ENCODE measurements at regions not wholly inside any gene's neighbourhood (a gene's known extent, or its start where the extent isn't known, plus 50 kb on each side); places are given as distances from the start of the nearest gene placed in this dataset.

DNA sequence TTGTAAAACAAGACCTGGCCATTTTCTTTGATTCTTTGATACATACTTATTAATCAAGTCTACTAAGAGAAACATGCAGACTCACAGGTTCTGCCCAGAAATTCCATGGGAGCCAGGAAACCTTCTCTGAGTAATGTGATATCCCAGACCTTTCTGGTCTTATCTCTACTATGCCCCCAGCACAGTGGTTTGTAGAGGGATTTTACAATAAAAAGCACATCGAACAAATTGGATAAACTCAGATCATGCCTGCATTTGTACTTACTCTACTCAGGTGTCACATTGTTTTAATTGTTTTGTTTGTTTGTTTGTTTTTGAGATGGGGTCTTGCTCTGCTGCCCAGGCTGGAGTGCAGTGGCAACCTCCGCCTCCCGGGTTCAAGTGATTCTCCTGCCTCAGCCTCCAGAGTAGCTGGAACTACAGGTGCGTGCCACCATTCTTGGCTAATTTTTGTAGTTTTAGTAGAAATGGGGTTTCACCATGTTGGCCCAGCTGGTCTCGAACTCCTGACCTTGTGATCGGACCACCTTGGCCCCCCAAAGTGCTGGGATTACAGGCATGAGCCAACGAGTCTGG, 179.5 kb downstream of the ZNF608 start:
- ATAC-seq (no peak), DNase-seq (no peak)
- TF ChIP-seq, protein P1, sequence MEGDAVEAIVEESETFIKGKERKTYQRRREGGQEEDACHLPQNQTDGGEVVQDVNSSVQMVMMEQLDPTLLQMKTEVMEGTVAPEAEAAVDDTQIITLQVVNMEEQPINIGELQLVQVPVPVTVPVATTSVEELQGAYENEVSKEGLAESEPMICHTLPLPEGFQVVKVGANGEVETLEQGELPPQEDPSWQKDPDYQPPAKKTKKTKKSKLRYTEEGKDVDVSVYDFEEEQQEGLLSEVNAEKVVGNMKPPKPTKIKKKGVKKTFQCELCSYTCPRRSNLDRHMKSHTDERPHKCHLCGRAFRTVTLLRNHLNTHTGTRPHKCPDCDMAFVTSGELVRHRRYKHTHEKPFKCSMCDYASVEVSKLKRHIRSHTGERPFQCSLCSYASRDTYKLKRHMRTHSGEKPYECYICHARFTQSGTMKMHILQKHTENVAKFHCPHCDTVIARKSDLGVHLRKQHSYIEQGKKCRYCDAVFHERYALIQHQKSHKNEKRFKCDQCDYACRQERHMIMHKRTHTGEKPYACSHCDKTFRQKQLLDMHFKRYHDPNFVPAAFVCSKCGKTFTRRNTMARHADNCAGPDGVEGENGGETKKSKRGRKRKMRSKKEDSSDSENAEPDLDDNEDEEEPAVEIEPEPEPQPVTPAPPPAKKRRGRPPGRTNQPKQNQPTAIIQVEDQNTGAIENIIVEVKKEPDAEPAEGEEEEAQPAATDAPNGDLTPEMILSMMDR (IDR thresholded peaks at IDR 0.05) = no peak
- Histone ChIP-seq H3K4me1 (ENCODE audit: low read depth) (no peaks in the 10 kb centered on the region), H3K36me3 (ENCODE audit: low read depth) (no peaks in the 10 kb centered on the region), H3K9me3 (no peaks in the 10 kb centered on the region), H3K4me3 (no peak overlapping the region)
- intact Hi-C loops (cut with DNase I, micrococcal nuclease) = no loop called here

DNA sequence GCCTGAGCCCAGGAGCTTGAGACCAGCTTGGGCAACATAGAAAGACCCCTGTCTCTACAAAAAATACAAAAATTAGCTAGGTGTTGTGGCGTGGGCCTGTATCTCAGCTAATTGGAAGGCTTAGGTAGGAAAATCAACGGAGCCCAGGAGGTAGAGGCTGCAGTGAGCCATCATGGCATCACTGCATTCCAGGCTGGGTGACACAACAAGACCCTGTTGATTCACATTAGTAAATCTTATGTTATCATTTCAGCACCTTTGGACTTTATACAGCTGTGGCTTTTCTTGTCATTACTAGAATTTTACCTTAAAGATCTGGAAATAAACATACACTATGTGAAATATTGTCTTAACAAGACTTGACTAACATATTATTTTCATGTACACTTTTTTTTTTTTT, 185.0 kb downstream of the ZNF608 start:
- Histone ChIP-seq H3K9me3 (no peaks in the 10 kb centered on the region), H3K4me3 (no peak overlapping the region), H3K36me3 (ENCODE audit: low read depth) (no peaks in the 10 kb centered on the region), H3K4me1 (ENCODE audit: low read depth) (no peaks in the 10 kb centered on the region)
- no peak for DNase-seq
- ATAC-seq = no peak
- TF ChIP-seq, protein P1 (IDR thresholded peaks at IDR 0.05) = no peak
- intact Hi-C loops (cut with DNase I, micrococcal nuclease) = no loop called here

GRCh38 chr5:124560370-124560769, 186.1 kb downstream of the ZNF608 start:
- Histone ChIP-seq H3K9me3 (no peaks in the 10 kb centered on the region), H3K4me3 (no peak overlapping the region), H3K4me1 (ENCODE audit: low read depth) (no peaks in the 10 kb centered on the region), H3K36me3 (ENCODE audit: low read depth) (no peaks in the 10 kb centered on the region)
- intact Hi-C loops (cut with DNase I, micrococcal nuclease) = no loop called here
- ATAC-seq (no peak), DNase-seq (no peak)
- TF ChIP-seq, protein P1 (IDR thresholded peaks at IDR 0.05) = no peak

DNA sequence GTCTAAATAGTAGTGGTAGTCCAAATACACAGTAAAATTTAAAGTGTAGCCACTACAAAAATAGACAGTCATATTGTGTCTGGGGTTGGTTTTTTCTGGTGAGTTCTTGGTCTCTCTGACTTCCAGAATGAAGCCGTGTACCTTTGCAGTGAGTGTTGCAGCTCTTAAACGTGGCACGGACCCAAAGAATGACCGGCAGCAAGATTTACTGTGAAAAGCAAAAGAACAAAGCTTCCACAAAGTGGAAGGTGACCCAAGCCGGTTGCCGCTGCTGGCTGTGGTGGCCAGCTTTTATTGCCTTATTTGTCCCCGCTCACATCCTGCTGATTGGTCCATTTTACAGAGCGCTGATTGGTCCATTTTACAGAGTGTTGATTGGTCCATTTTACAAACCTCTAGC, 188.7 kb downstream of the ZNF608 start:
- TF ChIP-seq, protein P1 (IDR thresholded peaks at IDR 0.05) = no peak
- Histone ChIP-seq H3K4me3 (no peak overlapping the region), H3K9me3 (no peaks in the 10 kb centered on the region), H3K4me1 (ENCODE audit: low read depth) (no peaks in the 10 kb centered on the region), H3K36me3 (ENCODE audit: low read depth) (no peaks in the 10 kb centered on the region)
- ATAC-seq (no peak), DNase-seq (no peak)
- intact Hi-C loops (cut with DNase I, micrococcal nuclease) = no loop called here

- no peak for ATAC-seq
- Histone ChIP-seq H3K4me1 (ENCODE audit: low read depth) (no peaks in the 10 kb centered on the region), H3K4me3 (no peak overlapping the region), H3K36me3 (ENCODE audit: low read depth) (no peaks in the 10 kb centered on the region), H3K9me3 (no peaks in the 10 kb centered on the region)
- TF ChIP-seq, protein P1 (IDR thresholded peaks at IDR 0.05) = no peak
- no peak for DNase-seq
- intact Hi-C loops (cut with DNase I, micrococcal nuclease) = no loop called here
These were observed 191.5 kb downstream of the ZNF608 start for GRCh38 chr5:124554746-124555578.

Data from mucosa of descending colon (tissue), 3 donors.